ENCODE measurements at regions not wholly inside any gene's neighbourhood (a gene's known extent, or its start where the extent isn't known, plus 50 kb on each side); places are given as distances from the start of the nearest gene placed in this dataset.

- CTCF ChIA-PET: no interaction called here
- Mint-ChIP-seq H3K9me3 (ENCODE audit: low read depth, unreplicated experiment) (no peaks in the 10 kb centered on the region), H3K36me3 (ENCODE audit: insufficient read depth, unreplicated experiment) (no peaks in the 10 kb centered on the region), H3K4me3 (ENCODE audit: low read depth, unreplicated experiment) (no peak overlapping the region), H3K4me1 (ENCODE audit: low read depth, unreplicated experiment) (no peaks in the 10 kb centered on the region), H3K27ac (ENCODE audit: unreplicated experiment) (no peak overlapping the region), H3K27me3 (ENCODE audit: unreplicated experiment) (no peaks in the 10 kb centered on the region)
- no peak for TF ChIP-seq CTCF (IDR thresholded peaks at IDR 0.05; ENCODE audit: unreplicated experiment)
- no peak for DNase-seq
- BruUV-seq (replicated peaks): no TSS peak
- intact Hi-C loops (cut with micrococcal nuclease; ENCODE audit: unreplicated experiment): no loop called here
These were observed 68.2 kb upstream of the CCDC91 start for GRCh38 chr12:28121899-28122655.

GRCh38 chr12:28122756-28123155 lies 67.5 kb upstream of the CCDC91 start:
- Mint-ChIP-seq H3K9me3 (ENCODE audit: low read depth, unreplicated experiment) (no peaks in the 10 kb centered on the region), H3K27ac (ENCODE audit: unreplicated experiment) (no peak overlapping the region), H3K36me3 (ENCODE audit: insufficient read depth, unreplicated experiment) (no peaks in the 10 kb centered on the region), H3K4me3 (ENCODE audit: low read depth, unreplicated experiment) (no peak overlapping the region), H3K4me1 (ENCODE audit: low read depth, unreplicated experiment) (no peaks in the 10 kb centered on the region), H3K27me3 (ENCODE audit: unreplicated experiment) (no peaks in the 10 kb centered on the region)
- BruUV-seq (replicated peaks): no TSS peak
- CTCF ChIA-PET: no interaction called here
- no peak for TF ChIP-seq CTCF (IDR thresholded peaks at IDR 0.05; ENCODE audit: unreplicated experiment)
- intact Hi-C loops (cut with micrococcal nuclease; ENCODE audit: unreplicated experiment): no loop called here
- DNase-seq: no peak

- Mint-ChIP-seq H3K36me3 (ENCODE audit: insufficient read depth, unreplicated experiment) (no peaks in the 10 kb centered on the region), H3K9me3 (ENCODE audit: low read depth, unreplicated experiment) (no peaks in the 10 kb centered on the region), H3K4me3 (ENCODE audit: low read depth, unreplicated experiment) (no peak overlapping the region), H3K27ac (ENCODE audit: unreplicated experiment) (no peak overlapping the region), H3K4me1 (ENCODE audit: low read depth, unreplicated experiment) (peaks cover 20% of the 10 kb centered on the region), H3K27me3 (ENCODE audit: unreplicated experiment) (no peaks in the 10 kb centered on the region)
- intact Hi-C loops (cut with micrococcal nuclease; ENCODE audit: unreplicated experiment): no loop called here
- CTCF ChIA-PET: no interaction called here
- TF ChIP-seq CTCF (IDR thresholded peaks at IDR 0.05; ENCODE audit: unreplicated experiment): no peak
- no peak for DNase-seq
- BruUV-seq (replicated peaks): no TSS peak
These were observed 62.8 kb upstream of the CCDC91 start for GRCh38 chr12:28127455-28127854.

- Mint-ChIP-seq H3K27ac (ENCODE audit: unreplicated experiment) (no peak overlapping the region), H3K36me3 (ENCODE audit: insufficient read depth, unreplicated experiment) (no peaks in the 10 kb centered on the region), H3K27me3 (ENCODE audit: unreplicated experiment) (no peaks in the 10 kb centered on the region), H3K4me3 (ENCODE audit: low read depth, unreplicated experiment) (no peak overlapping the region), H3K9me3 (ENCODE audit: low read depth, unreplicated experiment) (no peaks in the 10 kb centered on the region), H3K4me1 (ENCODE audit: low read depth, unreplicated experiment) (peaks cover 20% of the 10 kb centered on the region)
- CTCF ChIA-PET: no interaction called here
- no peak for DNase-seq
- TF ChIP-seq CTCF (IDR thresholded peaks at IDR 0.05; ENCODE audit: unreplicated experiment): no peak
- no TSS peak for BruUV-seq (replicated peaks)
- intact Hi-C loops (cut with micrococcal nuclease; ENCODE audit: unreplicated experiment): no loop called here
These were observed 61.2 kb upstream of the CCDC91 start for GRCh38 chr12:28129031-28129430.

Measured in Calu3 (cell line).